ENCODE measurements at regions not wholly inside any gene's neighbourhood (a gene's known extent, or its start where the extent isn't known, plus 50 kb on each side); places are given as distances from the start of the nearest gene placed in this dataset.
"Not testable (repeated sequence)": the region's sequence is repeated elsewhere in the genome, so short reads cannot be mapped to it uniquely, and the experiment has no call there.

DNA sequence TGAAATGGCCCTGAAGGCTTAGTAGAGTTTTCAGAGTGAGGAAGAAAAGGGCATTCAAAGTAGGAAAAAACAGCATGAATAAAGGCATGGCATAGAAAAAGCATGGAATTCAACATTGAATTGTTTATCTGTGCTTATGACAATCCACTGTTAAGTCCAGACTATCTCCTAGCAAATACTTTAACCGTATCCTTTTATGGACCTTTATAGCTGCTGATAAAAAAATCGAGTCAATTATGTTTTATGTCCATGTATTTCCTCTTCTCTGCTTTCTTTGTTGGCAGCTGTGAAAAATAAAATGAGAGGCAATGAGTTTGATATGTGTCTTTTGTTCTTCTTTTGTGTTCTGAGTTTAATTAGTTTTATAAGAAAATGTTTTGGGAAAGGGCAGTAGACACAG is 70.4 kb downstream of the TDRD15 start:
- no peak for DNase-seq (ENCODE audit: low read depth)

DNA sequence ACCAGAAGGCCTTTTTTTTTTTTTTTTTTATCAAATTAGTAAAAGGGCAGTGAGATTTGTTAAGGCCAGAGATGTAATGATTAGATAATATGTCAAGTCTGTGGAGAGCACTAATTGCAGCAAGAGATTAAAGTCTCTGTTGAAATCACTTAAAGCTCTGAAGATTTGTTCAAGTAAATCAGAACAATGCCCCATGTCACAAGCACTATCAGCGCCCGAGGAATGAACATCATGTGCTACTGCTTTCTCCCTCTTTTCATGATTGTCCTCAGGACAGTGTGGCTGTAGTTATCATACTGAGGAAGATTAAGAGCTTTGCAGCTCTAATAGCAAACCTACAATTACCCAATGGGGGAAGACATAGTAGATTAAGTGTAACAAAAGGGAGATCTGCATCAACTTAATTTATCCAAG is 71.1 kb downstream of the TDRD15 start:
- DNase-seq (ENCODE audit: low read depth), result no peak

DNA sequence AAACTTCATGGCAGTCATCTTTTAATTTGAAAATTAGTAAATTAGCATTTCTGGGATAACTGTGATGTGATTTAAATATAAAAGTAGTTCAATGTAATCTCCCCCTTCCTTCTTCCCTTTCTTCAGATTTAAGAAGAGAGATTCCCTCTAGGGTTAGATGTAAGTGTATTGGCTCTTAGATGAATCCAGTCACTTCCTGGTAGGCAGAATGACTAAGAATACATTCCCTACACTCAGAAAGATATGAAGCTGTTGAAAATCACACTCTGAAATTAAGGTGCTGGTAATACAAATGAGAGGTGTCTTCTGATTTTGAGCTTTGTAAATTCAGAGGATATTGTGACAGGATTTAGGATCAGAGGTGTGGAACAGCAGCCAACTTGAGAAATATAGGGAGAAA is 71.6 kb downstream of the TDRD15 start:
- DNase-seq (ENCODE audit: low read depth), result no peak

DNA sequence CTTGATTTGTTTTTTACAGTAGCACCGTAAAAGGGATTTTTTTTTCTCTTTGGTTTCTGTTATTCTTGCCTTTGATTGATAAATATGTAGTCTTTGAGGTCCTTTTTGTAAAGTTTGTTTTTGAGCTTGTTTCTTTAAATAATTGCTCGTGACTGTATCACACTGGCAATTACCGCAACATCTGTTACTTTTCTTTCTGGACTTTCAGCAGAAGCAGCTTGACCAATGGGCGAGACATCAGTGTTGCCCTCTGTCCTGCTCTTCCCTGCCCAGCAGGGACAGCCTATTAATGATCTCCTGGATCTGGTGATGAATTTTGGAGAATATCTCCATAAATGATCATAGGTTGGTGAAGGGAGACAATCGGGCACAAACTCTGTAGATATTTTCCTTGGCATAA is 74.9 kb downstream of the TDRD15 start:
- no peak for DNase-seq (ENCODE audit: low read depth)

DNA sequence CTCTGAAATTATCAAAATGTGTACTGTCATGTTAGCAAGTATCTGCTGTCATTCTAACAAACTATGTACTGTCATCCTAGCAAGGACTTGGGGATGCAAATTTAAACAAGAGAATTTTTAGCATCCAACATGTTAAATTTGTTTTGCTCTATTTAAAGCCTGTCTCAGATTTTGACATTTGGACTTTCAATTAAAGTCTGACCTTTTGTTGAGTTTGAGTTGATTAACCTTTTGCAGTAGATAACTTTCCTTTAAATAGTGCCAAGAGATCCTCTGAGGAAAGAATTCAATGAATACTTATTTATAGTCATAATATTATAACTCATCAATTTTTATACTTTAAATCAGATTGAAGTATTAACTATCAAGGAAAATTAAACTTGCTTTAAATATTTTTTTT is 80.2 kb downstream of the TDRD15 start:
- no peak for DNase-seq (ENCODE audit: low read depth)

DNA sequence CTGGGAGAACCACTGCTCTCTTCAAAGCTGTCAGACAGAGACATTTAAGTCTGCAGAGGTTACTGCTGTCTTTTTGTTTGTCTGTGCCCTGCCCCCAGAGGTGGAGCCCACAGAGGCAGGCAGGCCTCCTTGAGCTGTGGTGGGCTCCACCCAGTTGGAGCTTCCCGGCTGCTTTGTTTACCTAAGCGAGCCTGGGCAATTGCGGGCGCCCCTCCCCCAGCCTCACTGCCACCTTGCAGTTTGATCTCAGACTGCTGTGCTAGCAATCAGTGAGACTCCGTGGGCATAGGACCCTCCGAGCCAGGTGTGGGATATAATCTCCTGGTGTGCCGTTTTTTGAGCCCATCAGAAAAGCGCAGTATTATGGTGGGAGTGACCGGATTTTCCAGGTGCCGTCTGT is 90.3 kb downstream of the TDRD15 start:
- DNase-seq (ENCODE audit: low read depth), result not testable (repeated sequence)

DNA sequence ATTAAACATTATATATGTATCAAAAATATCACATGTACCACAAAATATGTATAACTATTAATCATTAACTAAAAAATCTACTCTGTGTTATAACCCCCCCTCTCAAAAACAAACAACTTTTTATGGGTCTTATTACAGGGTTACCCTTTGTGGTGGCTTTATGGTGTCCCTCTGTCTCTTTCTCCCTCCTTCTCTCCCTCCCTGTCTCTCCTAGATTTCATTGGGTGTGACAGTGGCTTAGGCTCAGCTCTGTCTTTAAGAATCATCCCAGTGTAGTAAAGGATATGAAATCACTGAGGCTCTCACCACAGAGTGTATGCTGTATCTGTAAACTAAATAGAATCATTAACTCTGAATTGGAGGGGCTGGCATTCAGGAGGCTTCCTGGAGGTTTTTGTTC is 93.7 kb downstream of the TDRD15 start:
- DNase-seq (ENCODE audit: low read depth), result no peak

DNA sequence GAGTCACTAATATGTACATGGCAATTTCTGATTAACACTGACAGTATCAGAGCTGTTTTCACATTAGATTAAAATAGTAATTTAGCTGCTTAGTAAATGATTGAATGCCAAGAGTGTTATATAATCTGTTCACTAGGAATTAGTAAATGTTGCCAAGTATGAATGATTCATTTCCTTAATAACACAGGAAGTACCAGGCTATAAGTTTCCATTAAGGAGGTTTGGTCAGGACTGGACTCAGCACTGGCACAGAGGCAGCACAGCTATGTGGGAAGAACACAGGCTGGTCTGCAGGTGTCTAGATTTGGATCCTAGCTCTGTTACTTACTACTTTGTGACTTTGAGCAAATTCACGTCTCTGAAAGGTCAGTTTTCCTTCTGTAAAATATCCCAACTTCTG is 97.2 kb downstream of the TDRD15 start:
- DNase-seq (ENCODE audit: low read depth), result no peak

DNA sequence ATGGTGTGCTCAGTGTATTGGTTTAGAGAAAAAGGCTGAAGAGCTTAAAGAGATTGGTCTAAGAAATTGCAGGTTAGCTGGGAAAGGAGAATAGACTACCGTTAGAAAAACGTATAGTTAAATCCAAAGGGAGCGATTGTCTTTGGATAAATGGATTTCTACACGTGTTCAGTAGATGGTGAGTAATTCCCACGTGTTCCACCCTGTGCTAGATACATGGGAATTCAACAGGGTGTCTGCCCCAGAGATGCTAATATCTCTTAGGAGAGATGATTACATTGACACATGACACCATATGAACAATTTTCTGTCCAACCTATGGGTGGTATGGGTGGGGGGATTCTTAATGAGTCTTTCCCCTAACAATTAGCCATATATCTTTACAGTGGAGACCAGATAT is 99.8 kb downstream of the TDRD15 start:
- DNase-seq (ENCODE audit: low read depth), result no peak

DNA sequence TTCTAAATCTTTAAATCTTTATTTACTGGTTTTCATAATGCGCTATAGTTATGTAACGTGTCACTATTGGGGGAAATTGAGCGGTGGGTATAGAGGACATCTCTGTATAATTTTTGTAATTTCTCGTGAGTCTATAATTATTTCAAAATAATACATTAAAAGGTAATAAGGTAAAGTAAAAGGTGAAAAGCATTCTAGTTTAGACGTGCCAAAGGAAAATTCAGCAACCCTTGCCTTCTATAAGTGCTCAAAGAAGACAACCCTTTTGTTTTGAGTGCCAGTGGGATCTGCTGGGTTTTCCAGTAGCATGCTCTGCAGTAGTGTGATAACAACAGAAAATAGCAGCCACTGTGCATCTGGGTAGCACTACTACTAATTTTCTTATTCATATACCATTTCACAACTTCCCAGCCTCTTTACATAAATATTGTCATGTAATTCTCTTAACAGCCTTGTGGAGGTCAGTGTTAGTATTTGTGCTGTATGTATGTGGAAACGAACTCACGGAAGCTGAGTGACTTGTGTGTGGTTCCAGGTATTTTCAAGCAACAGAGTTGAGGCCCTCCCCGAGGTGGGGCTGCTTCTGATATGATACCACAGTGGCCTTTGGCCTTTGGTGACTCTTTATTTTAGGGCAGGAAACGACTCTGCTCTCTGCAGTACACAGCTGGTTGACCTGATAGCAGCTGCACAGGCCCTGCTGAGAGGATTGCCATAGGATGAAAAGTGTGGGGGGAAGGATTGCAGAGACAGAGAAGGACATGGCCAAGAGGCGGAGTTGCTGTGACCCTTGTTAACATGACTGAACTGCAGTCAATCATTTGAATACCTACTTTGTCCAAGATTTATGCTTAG is 104.5 kb downstream of the TDRD15 start:
- no peak for DNase-seq (ENCODE audit: low read depth)

DNA sequence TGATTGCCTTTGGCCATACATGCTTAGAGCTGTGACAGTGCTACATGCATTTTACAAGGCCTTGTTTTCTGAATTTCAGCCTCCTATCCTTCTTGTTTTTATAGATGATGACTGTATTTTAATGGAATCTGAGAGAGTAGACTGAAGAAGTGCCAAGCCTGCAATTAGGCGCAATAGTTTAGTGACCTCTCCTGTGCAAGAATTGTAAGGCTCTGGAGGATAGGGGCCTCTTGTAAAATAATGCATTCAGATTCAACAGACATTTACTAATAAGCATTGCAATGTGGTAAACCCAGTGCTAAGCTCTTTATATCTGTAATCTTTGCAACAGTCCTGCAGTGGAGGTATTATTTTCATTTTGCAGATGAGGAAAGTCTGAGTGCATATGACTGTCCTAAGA is 105.5 kb downstream of the TDRD15 start:
- DNase-seq (ENCODE audit: low read depth), result no peak

DNA sequence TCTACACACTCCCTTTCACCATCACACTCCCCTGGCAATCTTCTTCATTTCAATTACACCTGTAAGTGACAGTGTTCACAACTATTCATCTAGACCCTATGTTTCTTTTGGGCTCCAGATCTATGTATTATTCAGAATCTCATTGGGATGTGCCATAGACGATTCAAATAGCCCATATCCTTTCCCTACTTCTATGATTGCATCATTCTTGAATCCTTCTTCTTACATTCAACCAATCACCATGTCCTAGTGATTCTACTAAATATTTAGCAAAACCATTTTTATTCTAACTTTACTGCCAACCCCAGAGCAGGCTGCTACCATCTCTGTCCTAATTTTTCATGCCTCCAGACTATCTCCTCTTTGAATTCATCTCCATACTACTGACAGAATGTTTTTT is 106.4 kb downstream of the TDRD15 start:
- DNase-seq (ENCODE audit: low read depth), result no peak

DNA sequence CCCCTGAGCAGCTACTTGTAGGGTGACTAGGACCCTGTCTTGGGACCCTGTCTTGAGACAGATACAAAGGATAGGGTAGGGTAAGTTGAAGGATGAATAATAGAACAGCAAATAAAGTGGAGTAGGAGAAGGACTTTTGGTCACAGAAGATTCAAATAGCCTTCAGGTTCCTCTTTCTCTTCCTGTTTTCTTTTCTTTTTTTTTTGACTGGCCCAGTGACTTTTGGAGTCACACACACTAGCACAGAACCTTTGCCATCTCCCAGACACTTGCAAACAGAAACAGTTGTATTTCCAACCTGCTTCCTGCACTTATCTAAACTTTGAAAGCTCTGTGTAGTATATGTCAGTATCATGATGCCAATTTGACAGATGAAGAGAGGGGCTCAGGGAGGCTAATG is 108.2 kb downstream of the TDRD15 start:
- DNase-seq (ENCODE audit: low read depth), result no peak

DNA sequence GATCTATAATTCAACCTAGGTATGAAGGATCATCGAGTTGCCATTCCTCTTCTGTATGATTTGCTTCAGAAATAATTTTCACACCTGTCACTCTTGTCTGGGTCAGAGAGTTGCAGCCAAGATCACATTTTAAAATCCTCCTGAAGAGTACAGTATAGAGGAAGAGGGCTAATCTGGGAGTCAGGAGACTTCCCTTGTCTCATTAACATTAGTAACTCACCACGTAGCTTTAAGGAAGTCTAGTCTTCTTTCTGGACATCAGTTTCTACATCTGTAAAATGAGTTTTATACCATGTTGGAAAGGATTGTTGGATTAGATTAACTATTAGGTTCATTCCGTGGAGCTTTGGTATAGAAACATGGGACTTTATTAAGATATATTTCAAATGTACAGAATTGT is 109.4 kb downstream of the TDRD15 start:
- no peak for DNase-seq (ENCODE audit: low read depth)

DNA sequence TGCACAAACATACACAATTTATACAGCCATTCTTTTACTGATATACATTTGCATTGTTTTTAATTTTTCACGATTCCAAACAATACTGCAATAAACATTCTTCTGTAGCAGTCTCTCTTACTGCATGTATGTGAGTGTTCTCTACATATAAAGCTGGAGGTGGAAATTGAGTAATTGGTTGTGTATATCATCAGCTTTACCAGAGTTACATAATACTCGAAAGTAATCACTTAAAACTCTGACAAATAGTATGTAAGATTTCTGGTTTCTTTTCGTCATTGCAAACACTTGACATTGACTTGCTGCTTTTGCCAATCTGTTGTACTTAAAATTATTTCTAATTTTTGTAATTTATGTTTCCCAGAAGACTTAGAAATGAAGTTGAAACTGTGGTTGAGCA is 110.2 kb downstream of the TDRD15 start:
- DNase-seq (ENCODE audit: low read depth), result no peak

DNA sequence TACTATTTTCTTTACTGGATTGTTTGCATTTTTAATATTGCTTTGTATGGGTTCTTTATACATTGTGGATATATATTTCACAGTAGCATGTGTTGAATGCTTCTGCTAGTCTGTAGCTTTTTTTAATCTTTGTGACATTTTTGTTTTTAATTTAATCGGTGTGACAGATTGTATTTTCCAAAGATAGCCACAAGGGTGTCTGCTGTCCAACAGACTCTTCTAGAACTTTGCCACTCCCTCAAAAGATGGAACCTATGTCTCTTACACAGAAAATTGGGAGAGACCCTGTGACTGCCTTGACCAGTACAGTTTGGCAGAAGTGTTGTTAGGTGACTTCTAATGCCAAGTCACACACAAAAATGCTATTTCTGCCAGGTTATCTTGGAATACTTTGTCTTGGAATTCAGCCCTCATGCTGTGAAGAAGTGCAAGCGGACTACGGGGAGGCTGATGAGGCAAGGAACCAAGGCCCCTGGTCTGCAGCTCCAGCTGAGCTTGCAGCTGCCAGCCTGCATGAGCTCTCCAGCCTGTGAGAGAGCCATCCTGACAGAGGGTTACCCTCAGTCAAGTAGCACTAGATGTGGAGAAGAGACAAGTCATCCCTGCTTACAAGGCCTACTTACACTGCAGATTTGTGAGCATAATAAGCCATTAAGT is 110.8 kb downstream of the TDRD15 start:
- DNase-seq (ENCODE audit: low read depth), result no peak

DNA sequence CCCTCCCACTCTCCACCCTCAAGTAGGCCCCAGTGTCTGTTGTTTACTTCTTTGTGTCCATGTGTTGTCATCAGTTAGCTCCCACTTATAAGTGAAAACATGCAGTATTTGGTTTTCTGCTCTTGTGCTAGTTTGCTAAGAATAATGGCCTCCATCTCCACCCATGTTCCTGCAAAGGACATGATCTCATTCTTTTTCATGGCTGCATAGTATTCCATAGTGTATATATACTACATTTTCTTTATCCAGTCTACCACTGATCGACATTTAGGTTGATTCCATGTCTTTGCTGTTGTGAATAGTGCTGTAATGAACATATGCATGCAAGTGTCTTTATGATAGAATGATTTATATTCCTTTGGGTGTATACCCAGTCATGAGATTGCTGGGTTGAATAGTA is 116.0 kb downstream of the TDRD15 start:
- not testable (repeated sequence) for DNase-seq (ENCODE audit: low read depth)

DNA sequence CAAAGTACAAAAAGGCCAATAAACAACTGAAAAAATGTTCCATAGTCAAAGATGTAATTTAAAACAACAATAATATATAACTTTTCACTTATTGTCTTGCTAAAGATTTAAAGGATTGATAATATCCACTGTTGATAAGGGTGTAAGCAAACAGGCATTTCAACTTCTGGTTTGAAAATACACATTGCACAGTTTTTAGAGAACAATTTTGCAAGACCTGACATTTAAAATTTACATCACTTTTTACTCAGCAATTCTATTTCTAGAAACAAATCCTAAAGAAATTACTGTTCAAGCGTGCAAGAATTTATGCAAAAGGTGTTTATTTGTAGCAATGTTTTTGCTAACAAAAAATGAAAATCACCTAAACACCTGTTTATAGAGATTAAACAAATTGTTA is 120.4 kb downstream of the TDRD15 start:
- no peak for DNase-seq (ENCODE audit: low read depth)

DNA sequence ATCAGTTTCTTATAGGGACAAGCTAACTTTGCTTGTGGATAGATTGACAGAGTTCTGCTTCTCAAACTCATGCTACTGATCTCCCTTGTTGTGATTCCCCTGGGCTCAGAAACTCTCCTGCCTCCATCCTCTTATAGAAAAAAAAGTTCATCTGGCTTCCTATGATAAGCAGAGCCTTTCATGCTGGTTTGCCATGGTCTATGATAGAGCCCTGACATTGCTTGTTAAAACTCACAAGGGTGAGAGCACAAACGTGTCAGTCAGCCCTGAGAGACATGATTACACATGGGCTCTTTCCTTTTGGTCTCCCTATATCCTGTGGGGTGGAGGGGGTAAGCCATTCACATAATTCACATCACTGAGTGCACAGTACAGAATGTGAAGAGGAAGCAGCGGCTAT is 121.8 kb downstream of the TDRD15 start:
- no peak for DNase-seq (ENCODE audit: low read depth)

DNA sequence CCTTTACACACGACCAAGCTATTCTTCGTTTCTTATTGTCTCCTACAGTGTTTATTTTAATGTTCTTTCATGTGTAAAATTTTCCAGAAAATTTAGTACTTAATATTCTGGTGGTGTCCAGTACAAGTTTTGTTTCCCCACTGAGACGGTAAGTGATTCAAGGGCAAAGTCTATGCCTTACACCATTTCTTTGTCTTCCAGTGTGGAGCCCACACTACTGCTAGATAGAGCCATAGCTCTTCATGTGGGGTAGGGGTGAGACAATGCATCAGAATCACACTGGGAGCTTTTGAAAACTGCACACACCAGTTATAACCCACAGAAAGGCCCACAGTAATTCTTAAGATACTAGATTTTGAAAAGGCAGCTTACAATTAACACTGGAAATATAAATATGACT is 125.6 kb downstream of the TDRD15 start:
- DNase-seq (ENCODE audit: low read depth), result no peak

DNA sequence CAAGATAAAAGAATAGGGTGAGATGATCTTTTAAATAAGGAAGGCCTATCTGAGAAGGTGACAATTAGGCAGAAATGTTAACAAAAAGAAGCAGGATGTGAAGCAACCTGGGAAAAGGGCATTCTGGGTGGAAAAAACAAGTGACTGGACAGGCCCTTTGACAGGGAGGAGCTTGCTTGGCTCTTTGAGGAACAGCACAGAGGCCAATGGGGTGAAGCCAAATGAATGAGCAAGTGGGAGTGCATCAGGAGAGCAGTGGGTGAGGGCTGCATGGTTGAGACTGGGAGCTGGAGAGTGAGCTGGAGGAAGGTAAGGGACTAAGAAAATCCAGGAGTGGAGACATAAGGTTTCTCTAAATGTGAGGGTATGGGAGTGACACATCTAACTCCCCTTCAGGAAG is 126.9 kb downstream of the TDRD15 start:
- no peak for DNase-seq (ENCODE audit: low read depth)

DNA sequence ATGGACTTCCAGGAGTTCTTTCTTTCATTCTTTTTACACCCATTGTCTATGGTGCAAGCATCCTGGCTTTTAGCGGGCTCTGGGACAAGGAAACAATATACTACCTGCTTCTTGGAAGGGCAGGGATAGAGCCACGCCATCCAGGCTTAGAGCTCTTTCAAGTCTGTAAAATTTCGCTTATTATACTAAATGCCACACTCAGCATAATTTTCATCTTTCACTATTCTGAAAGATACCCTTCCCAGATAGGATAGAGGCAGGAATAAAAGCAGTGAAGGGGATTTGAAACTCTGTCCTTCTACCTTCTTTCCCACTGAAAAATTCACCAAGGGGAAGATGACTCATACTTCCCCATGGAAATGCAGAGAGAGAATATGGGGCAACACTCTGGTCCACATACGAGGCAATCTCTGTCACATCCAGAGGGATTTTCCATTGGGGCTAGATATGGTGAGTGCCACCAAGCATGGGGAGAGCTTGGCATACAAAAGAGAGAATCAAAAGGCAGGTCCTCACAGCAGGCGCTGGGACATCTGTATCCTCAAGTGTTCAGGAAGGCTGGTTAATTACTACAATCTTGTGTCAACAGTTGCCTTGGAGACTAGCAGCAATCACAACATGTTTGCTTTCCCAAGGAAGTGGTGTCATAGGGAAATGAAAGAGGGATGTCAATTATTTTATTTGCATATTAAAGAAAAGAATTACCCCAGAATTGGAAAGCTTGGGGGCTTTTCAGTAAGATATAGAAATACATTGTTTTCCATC is 127.6 kb downstream of the TDRD15 start:
- DNase-seq (ENCODE audit: low read depth), result no peak
